NCI-H748 (cell line): ENCODE measurements at regions not wholly inside any gene's neighbourhood (a gene's known extent, or its start where the extent isn't known, plus 50 kb on each side); places are given as distances from the start of the nearest gene placed in this dataset.

ENCODE experiments used
- DNase-seq: peaks from one replicate; lab custom pipeline; 2025; ENCODE audit not compliant: unreplicated experiment; lab: John Stamatoyannopoulos, UW

GRCh38 chr6:14912226-14912625 is 333.6 kb upstream of the JARID2 start:
- no peak for DNase-seq

- DNase-seq, result no peak
These were observed 333.2 kb upstream of the JARID2 start for GRCh38 chr6:14912706-14913105.

GRCh38 chr6:14913931-14914330 is 331.9 kb upstream of the JARID2 start:
- no peak for DNase-seq

- no peak for DNase-seq
These were observed 329.7 kb upstream of the JARID2 start for GRCh38 chr6:14915888-14916832.

GRCh38 chr6:14917109-14917910 is 328.6 kb upstream of the JARID2 start:
- no peak for DNase-seq

- peak; percentile 93 for DNase-seq
These were observed 327.5 kb upstream of the JARID2 start for GRCh38 chr6:14918200-14918907.

- DNase-seq, result no peak
These were observed 326.7 kb upstream of the JARID2 start for GRCh38 chr6:14919038-14919670.

- no peak for DNase-seq
These were observed 325.6 kb upstream of the JARID2 start for GRCh38 chr6:14920276-14920675.

GRCh38 chr6:14921170-14921569 is 324.7 kb upstream of the JARID2 start:
- peak; percentile 99 for DNase-seq

GRCh38 chr6:14921878-14922671 is 323.8 kb upstream of the JARID2 start:
- no peak for DNase-seq

GRCh38 chr6:14922706-14923460 is 323.0 kb upstream of the JARID2 start:
- DNase-seq, result no peak

- DNase-seq, result peak; percentile 94
These were observed 321.5 kb upstream of the JARID2 start for GRCh38 chr6:14924126-14925024.

- DNase-seq, result peak; percentile 22
These were observed 320.7 kb upstream of the JARID2 start for GRCh38 chr6:14925025-14925698.

- no peak for DNase-seq
These were observed 320.2 kb upstream of the JARID2 start for GRCh38 chr6:14925699-14926026.

- no peak for DNase-seq
These were observed 318.5 kb upstream of the JARID2 start for GRCh38 chr6:14927398-14927797.

- no peak for DNase-seq
These were observed 316.6 kb upstream of the JARID2 start for GRCh38 chr6:14929291-14929690.

GRCh38 chr6:14930366-14930989 is 315.4 kb upstream of the JARID2 start:
- DNase-seq, result no peak
